ENCODE measurements at regions not wholly inside any gene's neighbourhood (a gene's known extent, or its start where the extent isn't known, plus 50 kb on each side); places are given as distances from the start of the nearest gene placed in this dataset.

- DNase-seq, result no peak
These were observed 103.1 kb upstream of the UNC5C start for GRCh38 chr4:95651891-95652290.

- DNase-seq, result no peak
These were observed 95.6 kb upstream of the UNC5C start for GRCh38 chr4:95644417-95644816.

GRCh38 chr4:95643627-95644026, 94.9 kb upstream of the UNC5C start:
- no peak for DNase-seq

GRCh38 chr4:95641571-95641970, 92.8 kb upstream of the UNC5C start:
- no peak for DNase-seq

- DNase-seq, result no peak
These were observed 91.5 kb upstream of the UNC5C start for GRCh38 chr4:95640311-95640710.

GRCh38 chr4:95638920-95639501, 90.2 kb upstream of the UNC5C start:
- no peak for DNase-seq

- DNase-seq, result peak; percentile 64
These were observed 88.3 kb upstream of the UNC5C start for GRCh38 chr4:95637043-95637600.

- no peak for DNase-seq
These were observed 87.3 kb upstream of the UNC5C start for GRCh38 chr4:95636061-95636460.

GRCh38 chr4:95627709-95628108, 78.9 kb upstream of the UNC5C start:
- DNase-seq, result no peak

GRCh38 chr4:95627024-95627605, 78.3 kb upstream of the UNC5C start:
- DNase-seq, result no peak

- no peak for DNase-seq
These were observed 76.2 kb upstream of the UNC5C start for GRCh38 chr4:95625020-95625419.

GRCh38 chr4:95619525-95620443, 71.0 kb upstream of the UNC5C start:
- no peak for DNase-seq

- no peak for DNase-seq
These were observed 66.0 kb upstream of the UNC5C start for GRCh38 chr4:95614684-95615205.

GRCh38 chr4:95610061-95610569, 61.3 kb upstream of the UNC5C start:
- DNase-seq, result no peak

- no peak for DNase-seq
These were observed 58.0 kb upstream of the UNC5C start for GRCh38 chr4:95606739-95607138.

- DNase-seq, result no peak
These were observed 54.6 kb upstream of the UNC5C start for GRCh38 chr4:95603393-95603792.

GRCh38 chr4:95602872-95603271, 54.1 kb upstream of the UNC5C start:
- DNase-seq, result no peak

- DNase-seq, result no peak
These were observed 52.6 kb upstream of the UNC5C start for GRCh38 chr4:95601356-95601755.

- DNase-seq, result no peak
These were observed 51.1 kb upstream of the UNC5C start for GRCh38 chr4:95599777-95600400.
